Neural crest cell (in vitro differentiated cells): ENCODE measurements at regions not wholly inside any gene's neighbourhood (a gene's known extent, or its start where the extent isn't known, plus 50 kb on each side); places are given as distances from the start of the nearest gene placed in this dataset.

ENCODE experiments used
- DNase-seq: peaks from one replicate; pipeline ENCODE4 v3.0.0; 2021; ENCODE audit warnings: low read depth, mixed read lengths, low spot score
- H3K27ac Mint-ChIP-seq: one replicate; pipeline ENCODE4 v1.8.0; 2021; ENCODE audit warnings: mild to moderate bottlenecking, mixed read lengths; ENCODE audit not compliant: unreplicated experiment
- H3K27me3 Mint-ChIP-seq: 2 replicates; pipeline ENCODE4 v1.8.0; 2021; ENCODE audit warnings: low read depth, mild to moderate bottlenecking, mixed read lengths
- H3K36me3 Mint-ChIP-seq: 2 replicates; pipeline ENCODE4 v1.8.0; 2021; ENCODE audit warnings: low read depth, mild to moderate bottlenecking, mixed read lengths
- H3K4me1 Mint-ChIP-seq: 2 replicates; pipeline ENCODE4 v1.8.0; 2021; ENCODE audit warnings: mixed read lengths
- H3K4me3 Mint-ChIP-seq: one replicate; pipeline ENCODE4 v1.8.0; 2021; ENCODE audit warnings: mild to moderate bottlenecking, mixed read lengths
- H3K9me3 Mint-ChIP-seq: 2 replicates; pipeline ENCODE4 v1.8.0; 2021; ENCODE audit warnings: mixed read lengths
- TF ChIP-seq, protein P1 (sequence below): fragments of 200-600 bp; sonication (generic); conservative IDR thresholded peaks from 2 replicates; pipeline ENCODE4 v1.5.0; 2021; ENCODE audit warnings: antibody characterized with exemption, mild to moderate bottlenecking

DNA sequence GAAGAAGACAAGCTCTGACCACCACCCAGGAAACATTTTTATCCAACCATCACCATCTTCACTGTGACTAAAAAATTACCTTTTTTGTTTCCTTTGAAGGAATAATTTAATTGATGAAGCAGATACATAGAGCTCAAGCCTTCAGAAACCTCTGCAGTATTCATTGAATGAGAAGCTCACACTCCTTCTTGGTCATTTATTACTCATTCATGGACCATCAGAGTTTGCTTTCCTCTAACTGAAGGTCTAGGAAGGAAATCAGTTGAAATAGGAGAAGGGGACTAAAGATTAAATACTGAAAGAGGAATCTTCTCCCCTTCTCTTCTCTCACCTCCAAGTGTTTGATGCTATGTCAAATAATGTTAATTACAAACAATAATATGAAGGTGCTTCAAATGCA, 290.6 kb upstream of the KLF3 start:
- Mint-ChIP-seq H3K4me3 (no peak overlapping the region), H3K36me3 (no peaks in the 10 kb centered on the region), H3K9me3 (peaks cover 8% of the 10 kb centered on the region), H3K27ac (no peak overlapping the region), H3K4me1 (no peaks in the 10 kb centered on the region), H3K27me3 (no peaks in the 10 kb centered on the region)
- DNase-seq = no peak
- TF ChIP-seq, protein P1, sequence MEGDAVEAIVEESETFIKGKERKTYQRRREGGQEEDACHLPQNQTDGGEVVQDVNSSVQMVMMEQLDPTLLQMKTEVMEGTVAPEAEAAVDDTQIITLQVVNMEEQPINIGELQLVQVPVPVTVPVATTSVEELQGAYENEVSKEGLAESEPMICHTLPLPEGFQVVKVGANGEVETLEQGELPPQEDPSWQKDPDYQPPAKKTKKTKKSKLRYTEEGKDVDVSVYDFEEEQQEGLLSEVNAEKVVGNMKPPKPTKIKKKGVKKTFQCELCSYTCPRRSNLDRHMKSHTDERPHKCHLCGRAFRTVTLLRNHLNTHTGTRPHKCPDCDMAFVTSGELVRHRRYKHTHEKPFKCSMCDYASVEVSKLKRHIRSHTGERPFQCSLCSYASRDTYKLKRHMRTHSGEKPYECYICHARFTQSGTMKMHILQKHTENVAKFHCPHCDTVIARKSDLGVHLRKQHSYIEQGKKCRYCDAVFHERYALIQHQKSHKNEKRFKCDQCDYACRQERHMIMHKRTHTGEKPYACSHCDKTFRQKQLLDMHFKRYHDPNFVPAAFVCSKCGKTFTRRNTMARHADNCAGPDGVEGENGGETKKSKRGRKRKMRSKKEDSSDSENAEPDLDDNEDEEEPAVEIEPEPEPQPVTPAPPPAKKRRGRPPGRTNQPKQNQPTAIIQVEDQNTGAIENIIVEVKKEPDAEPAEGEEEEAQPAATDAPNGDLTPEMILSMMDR = no peak

DNA sequence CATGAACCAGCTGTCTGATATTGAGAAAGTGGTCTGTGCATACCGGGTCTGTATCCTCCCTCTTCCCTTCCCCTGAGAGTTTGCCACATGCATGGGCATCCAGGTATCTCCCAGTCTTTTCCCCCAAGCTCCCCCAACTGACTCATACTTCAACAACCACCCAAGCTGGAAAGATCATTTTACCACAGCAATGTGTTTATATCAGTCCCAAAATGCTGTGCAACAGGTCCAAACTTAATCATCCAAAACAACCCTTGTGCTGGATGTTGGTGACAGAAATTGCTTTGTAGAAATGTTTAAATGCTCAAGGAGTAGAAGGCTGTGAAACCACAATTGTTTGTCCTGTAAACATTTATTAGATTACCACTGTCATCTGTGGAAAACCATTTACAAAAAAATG, 286.8 kb upstream of the KLF3 start:
- Mint-ChIP-seq H3K27ac (no peak overlapping the region), H3K36me3 (no peaks in the 10 kb centered on the region), H3K27me3 (no peaks in the 10 kb centered on the region), H3K4me1 (no peaks in the 10 kb centered on the region), H3K9me3 (peaks cover 8% of the 10 kb centered on the region), H3K4me3 (no peak overlapping the region)
- no peak for DNase-seq
- TF ChIP-seq, protein P1 = no peak

DNA sequence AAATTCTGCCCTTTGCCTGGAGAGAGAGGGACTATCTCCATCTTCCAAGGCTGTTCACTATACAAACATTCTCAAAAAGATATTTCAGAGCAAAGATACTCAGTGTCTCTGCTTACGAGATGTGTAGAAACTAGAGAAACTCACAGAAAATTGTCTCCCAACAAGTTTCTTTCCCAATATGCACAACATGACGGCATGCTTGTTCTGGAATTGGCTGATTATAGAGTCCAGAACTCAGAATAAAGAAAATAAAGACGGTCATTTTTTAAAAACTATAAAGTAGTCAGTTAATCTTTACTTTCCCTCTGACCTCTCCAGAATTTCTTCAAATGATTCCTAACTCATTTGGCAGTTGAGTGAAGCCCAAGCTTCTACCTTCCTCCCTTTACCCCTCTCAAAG, 285.5 kb upstream of the KLF3 start:
- no peaks in the 10 kb centered on the region for H3K36me3 Mint-ChIP-seq
- no peaks in the 10 kb centered on the region for H3K27me3 Mint-ChIP-seq
- DNase-seq = no peak
- no peak overlapping the region for H3K27ac Mint-ChIP-seq
- TF ChIP-seq, protein P1 = no peak
- H3K4me1 Mint-ChIP-seq = peaks cover under 1% of the 10 kb centered on the region
- H3K9me3 Mint-ChIP-seq = no peaks in the 10 kb centered on the region
- H3K4me3 Mint-ChIP-seq = no peak overlapping the region

DNA sequence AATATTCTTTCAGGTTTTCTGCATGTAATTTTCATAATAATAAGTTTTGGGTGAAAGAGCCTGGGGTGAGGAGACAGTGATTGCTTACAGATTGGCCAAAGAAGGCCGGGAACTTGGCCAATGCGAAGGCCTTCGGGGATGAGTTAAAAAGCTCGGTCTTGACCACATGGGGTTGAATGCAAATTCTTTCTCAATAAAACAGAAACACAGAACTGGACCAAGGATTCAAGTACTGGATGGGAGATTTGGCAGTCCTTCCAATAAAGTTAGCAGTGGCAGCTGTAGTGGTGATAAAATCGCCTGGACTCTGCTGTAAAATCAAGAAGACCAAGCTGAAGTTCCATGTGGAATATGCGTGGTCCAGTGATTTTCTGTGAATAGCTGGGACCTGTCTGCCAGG, 282.2 kb upstream of the KLF3 start:
- TF ChIP-seq, protein P1 = no peak
- H3K4me1 Mint-ChIP-seq = peaks cover 23% of the 10 kb centered on the region
- H3K9me3 Mint-ChIP-seq = no peaks in the 10 kb centered on the region
- H3K27me3 Mint-ChIP-seq = no peaks in the 10 kb centered on the region
- DNase-seq = no peak
- H3K4me3 Mint-ChIP-seq = no peak overlapping the region
- H3K27ac Mint-ChIP-seq = no peak overlapping the region
- H3K36me3 Mint-ChIP-seq = no peaks in the 10 kb centered on the region

DNA sequence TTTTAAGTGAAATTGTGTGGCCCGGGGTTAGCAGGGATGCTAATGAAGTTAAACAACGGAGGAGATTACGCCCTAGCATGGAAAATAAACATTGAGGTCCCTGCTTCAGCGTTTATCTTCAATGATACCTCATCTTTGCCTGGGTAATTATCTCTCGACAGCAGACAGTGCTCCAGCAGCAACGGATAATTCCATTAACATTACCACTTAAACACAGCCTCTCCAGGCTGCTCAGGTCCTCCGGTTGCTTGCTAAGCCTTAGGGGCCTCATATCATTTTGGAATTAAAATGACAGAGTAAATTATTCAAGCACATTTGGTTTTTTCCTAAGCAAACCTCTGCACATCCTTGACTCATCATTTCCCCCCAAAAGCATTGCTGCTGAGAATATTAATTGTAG, 281.5 kb upstream of the KLF3 start:
- no peak for DNase-seq
- H3K4me3 Mint-ChIP-seq = no peak overlapping the region
- no peaks in the 10 kb centered on the region for H3K27me3 Mint-ChIP-seq
- no peaks in the 10 kb centered on the region for H3K36me3 Mint-ChIP-seq
- peaks cover 23% of the 10 kb centered on the region for H3K4me1 Mint-ChIP-seq
- H3K9me3 Mint-ChIP-seq = no peaks in the 10 kb centered on the region
- H3K27ac Mint-ChIP-seq = no peak overlapping the region
- TF ChIP-seq, protein P1 = no peak

DNA sequence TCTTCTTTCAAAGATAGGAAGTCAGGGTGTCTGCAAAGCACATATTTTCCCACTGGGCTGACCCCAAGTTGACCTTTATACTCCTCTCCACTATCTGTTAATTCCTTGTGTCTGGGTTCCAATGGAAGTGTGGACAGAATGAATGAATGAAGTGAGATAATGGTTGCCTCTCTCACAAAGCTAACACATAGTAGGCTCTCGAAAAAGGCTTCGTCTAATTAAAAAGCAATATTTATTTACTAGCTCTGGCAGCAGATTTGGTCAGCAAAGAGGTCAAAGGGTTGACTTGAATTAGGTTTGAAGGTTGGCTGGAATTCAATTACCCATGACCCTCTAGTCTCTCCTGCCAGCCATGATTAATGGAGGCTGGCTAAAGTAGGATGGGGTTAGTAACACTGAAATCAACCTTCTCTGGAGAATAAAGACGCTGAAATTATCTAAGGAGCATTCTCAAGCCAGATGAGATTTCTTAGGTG, 280.3 kb upstream of the KLF3 start:
- no peak overlapping the region for H3K4me3 Mint-ChIP-seq
- H3K27ac Mint-ChIP-seq = no peak overlapping the region
- no peak for DNase-seq
- peaks cover 23% of the 10 kb centered on the region for H3K4me1 Mint-ChIP-seq
- H3K36me3 Mint-ChIP-seq = no peaks in the 10 kb centered on the region
- no peaks in the 10 kb centered on the region for H3K27me3 Mint-ChIP-seq
- TF ChIP-seq, protein P1 = no peak
- no peaks in the 10 kb centered on the region for H3K9me3 Mint-ChIP-seq
